OCI-LY1 (cell line): ENCODE measurements at regions not wholly inside any gene's neighbourhood (a gene's known extent, or its start where the extent isn't known, plus 50 kb on each side); places are given as distances from the start of the nearest gene placed in this dataset.
"Not testable (repeated sequence)": the region's sequence is repeated elsewhere in the genome, so short reads cannot be mapped to it uniquely, and the experiment has no call there.

ENCODE experiments used
- CTCF ChIP-seq: fragments of 200-600 bp; sonication (generic), shearing (Covaris generic); IDR thresholded peaks from 2 replicates; pipeline ENCODE4 v1.5.1; 2017; ENCODE audit warnings: mild to moderate bottlenecking, antibody characterized with exemption, low read length, moderate library complexity, mixed read lengths
- EZH2 ChIP-seq: fragments of 200-600 bp; sonication (generic), shearing (Covaris generic); IDR thresholded peaks from 2 replicates; pipeline ENCODE4 v1.8.0; 2017; ENCODE audit warnings: borderline replicate concordance, mixed run types, mild to moderate bottlenecking, antibody characterized with exemption, low read length, moderate library complexity, mixed read lengths

DNA sequence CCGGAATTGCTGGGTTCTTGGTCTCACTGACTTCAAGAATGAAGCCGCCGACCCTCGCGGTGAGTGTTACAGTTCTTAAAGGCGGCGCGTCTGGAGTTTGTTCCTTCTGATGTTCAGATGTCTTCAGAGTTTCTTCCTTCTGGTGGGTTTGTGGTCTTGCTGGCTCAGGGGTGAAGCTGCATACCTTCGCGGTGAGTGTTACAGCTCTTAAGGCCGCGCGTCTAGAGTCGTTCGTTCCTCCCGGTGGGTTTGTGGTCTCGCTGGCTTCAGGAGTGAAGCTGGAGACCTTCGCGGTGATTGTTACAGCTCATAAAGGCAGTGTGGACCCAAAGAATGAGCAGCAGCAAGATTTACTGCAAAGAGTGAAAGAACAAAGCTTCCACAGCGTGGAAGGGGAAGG, 792.1 kb upstream of the CCDC179 start:
- not testable (repeated sequence) for TF ChIP-seq CTCF, EZH2
